Lower leg skin (tissue), 3 donors: ENCODE measurements at regions not wholly inside any gene's neighbourhood (a gene's known extent, or its start where the extent isn't known, plus 50 kb on each side); places are given as distances from the start of the nearest gene placed in this dataset.

ENCODE experiments used
- POLR2A ChIP-seq, 2 donors: fragments of 450-650 bp; IDR thresholded peaks; one replicate each; pipeline ENCODE4 v1.6.1; 2016 to 2017; ENCODE audit warnings: antibody characterized with exemption in 2 of 2, mild to moderate bottlenecking in 1 of 2, moderate library complexity in 1 of 2
- TF ChIP-seq, protein P1 (sequence below), 3 donors: fragments of 450-650 bp; IDR thresholded peaks; one replicate each; pipeline ENCODE4 v1.5.1; 2016; ENCODE audit warnings: antibody characterized with exemption in 3 of 3, mild to moderate bottlenecking in 3 of 3, moderate library complexity in 2 of 3

DNA sequence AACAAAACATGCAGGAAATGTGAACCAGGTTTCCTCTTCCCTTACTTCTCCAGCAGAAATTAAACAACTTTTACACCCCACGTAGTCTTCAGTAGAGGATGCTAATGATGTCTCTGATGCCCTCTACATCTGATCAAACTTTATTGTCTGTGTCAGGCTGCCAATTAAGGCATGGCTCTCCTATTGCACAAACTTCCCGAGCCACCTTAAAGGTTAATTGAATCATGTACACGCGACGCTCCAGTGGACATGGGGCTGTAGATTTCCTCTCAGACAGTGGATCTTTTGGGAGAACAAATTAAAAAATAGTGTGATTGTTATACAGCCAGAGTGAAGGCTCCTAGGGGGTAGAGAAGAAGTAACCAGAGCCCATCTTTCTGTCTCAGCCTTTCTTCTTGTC, 301.6 kb downstream of the SMAD2 start:
- TF ChIP-seq POLR2A (IDR thresholded peaks at IDR 0.05), result no peak
- TF ChIP-seq, protein P1, sequence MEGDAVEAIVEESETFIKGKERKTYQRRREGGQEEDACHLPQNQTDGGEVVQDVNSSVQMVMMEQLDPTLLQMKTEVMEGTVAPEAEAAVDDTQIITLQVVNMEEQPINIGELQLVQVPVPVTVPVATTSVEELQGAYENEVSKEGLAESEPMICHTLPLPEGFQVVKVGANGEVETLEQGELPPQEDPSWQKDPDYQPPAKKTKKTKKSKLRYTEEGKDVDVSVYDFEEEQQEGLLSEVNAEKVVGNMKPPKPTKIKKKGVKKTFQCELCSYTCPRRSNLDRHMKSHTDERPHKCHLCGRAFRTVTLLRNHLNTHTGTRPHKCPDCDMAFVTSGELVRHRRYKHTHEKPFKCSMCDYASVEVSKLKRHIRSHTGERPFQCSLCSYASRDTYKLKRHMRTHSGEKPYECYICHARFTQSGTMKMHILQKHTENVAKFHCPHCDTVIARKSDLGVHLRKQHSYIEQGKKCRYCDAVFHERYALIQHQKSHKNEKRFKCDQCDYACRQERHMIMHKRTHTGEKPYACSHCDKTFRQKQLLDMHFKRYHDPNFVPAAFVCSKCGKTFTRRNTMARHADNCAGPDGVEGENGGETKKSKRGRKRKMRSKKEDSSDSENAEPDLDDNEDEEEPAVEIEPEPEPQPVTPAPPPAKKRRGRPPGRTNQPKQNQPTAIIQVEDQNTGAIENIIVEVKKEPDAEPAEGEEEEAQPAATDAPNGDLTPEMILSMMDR (IDR thresholded peaks at IDR 0.05), result no peak
